BLaER1 (cell line): ENCODE measurements at regions not wholly inside any gene's neighbourhood (a gene's known extent, or its start where the extent isn't known, plus 50 kb on each side); places are given as distances from the start of the nearest gene placed in this dataset.
"Not testable (repeated sequence)": the region's sequence is repeated elsewhere in the genome, so short reads cannot be mapped to it uniquely, and the experiment has no call there.

Experiments used
- H3K27ac ChIP-seq: shearing (Covaris generic); formaldehyde crosslinking; 2 replicates; pipeline ENCODE4 v1.8.1; 2022
- H3K27me3 ChIP-seq: shearing (Covaris generic); formaldehyde crosslinking; 2 replicates; pipeline ENCODE4 v1.8.1; 2022
- H3K36me3 ChIP-seq: shearing (Covaris generic); formaldehyde crosslinking; 2 replicates; pipeline ENCODE4 v1.8.1; 2022
- H3K4me1 ChIP-seq: shearing (Covaris generic); formaldehyde crosslinking; 2 replicates; pipeline ENCODE4 v1.8.1; 2022
- H3K4me2 ChIP-seq: shearing (Covaris generic); formaldehyde crosslinking; 2 replicates; pipeline ENCODE4 v1.8.1; 2022
- H3K4me3 ChIP-seq: shearing (Covaris generic); formaldehyde crosslinking; 2 replicates; pipeline ENCODE4 v1.8.1; 2022
- H3K9ac ChIP-seq: shearing (Covaris generic); formaldehyde crosslinking; 2 replicates; pipeline ENCODE4 v1.8.1; 2022
- H3K9me3 ChIP-seq: shearing (Covaris generic); formaldehyde crosslinking; 2 replicates; pipeline ENCODE4 v1.8.1; 2022
- H4K20me1 ChIP-seq: shearing (Covaris generic); formaldehyde crosslinking; 2 replicates; pipeline ENCODE4 v1.8.1; 2022
- Cebpa-rat ChIP-seq: shearing (Covaris generic); IDR thresholded peaks from 2 replicates; pipeline ENCODE4 v1.8.1; 2022

- no peak for TF ChIP-seq Cebpa-rat
- H3K27ac ChIP-seq: no peak overlapping the region
- no peak overlapping the region for H3K4me2 ChIP-seq
- no peak overlapping the region for H3K4me3 ChIP-seq
- H3K36me3 ChIP-seq: no peaks in the 10 kb centered on the region
- no peaks in the 10 kb centered on the region for H3K4me1 ChIP-seq
- no peaks in the 10 kb centered on the region for H3K27me3 ChIP-seq
- H3K9ac ChIP-seq: no peak overlapping the region
- H3K9me3 ChIP-seq: peaks cover 19% of the 10 kb centered on the region
- H4K20me1 ChIP-seq: no peaks in the 10 kb centered on the region
These were observed 478.4 kb upstream of the SALL3 start for GRCh38 chr18:78501251-78501650.

- Histone ChIP-seq H3K9ac (no peak overlapping the region), H3K4me1 (no peaks in the 10 kb centered on the region), H3K27me3 (no peaks in the 10 kb centered on the region), H3K36me3 (no peaks in the 10 kb centered on the region), H3K9me3 (peaks cover 19% of the 10 kb centered on the region), H3K4me2 (no peak overlapping the region), H3K4me3 (no peak overlapping the region), H4K20me1 (no peaks in the 10 kb centered on the region), H3K27ac (no peak overlapping the region)
- no peak for TF ChIP-seq Cebpa-rat
These were observed 476.5 kb upstream of the SALL3 start for GRCh38 chr18:78503129-78503528.

- no peaks in the 10 kb centered on the region for H4K20me1 ChIP-seq
- no peak overlapping the region for H3K4me3 ChIP-seq
- no peak overlapping the region for H3K4me2 ChIP-seq
- H3K36me3 ChIP-seq: no peaks in the 10 kb centered on the region
- no peak overlapping the region for H3K9ac ChIP-seq
- H3K27ac ChIP-seq: no peak overlapping the region
- no peaks in the 10 kb centered on the region for H3K27me3 ChIP-seq
- no peaks in the 10 kb centered on the region for H3K4me1 ChIP-seq
- TF ChIP-seq Cebpa-rat: no peak
- H3K9me3 ChIP-seq: peaks cover 19% of the 10 kb centered on the region
These were observed 473.7 kb upstream of the SALL3 start for GRCh38 chr18:78505851-78506461.

GRCh38 chr18:78507217-78507616, 472.4 kb upstream of the SALL3 start:
- Histone ChIP-seq H3K9ac (no peak overlapping the region), H3K4me2 (no peak overlapping the region), H3K36me3 (no peaks in the 10 kb centered on the region), H3K4me3 (no peak overlapping the region), H4K20me1 (no peaks in the 10 kb centered on the region), H3K27ac (no peak overlapping the region), H3K4me1 (no peaks in the 10 kb centered on the region), H3K9me3 (peaks cover 13% of the 10 kb centered on the region), H3K27me3 (no peaks in the 10 kb centered on the region)
- no peak for TF ChIP-seq Cebpa-rat

- not testable (repeated sequence) for H3K9me3 ChIP-seq, H3K4me2 ChIP-seq, H3K4me3 ChIP-seq, H3K4me1 ChIP-seq, H4K20me1 ChIP-seq, H3K9ac ChIP-seq, H3K36me3 ChIP-seq, H3K27ac ChIP-seq, H3K27me3 ChIP-seq
These were observed 471.3 kb upstream of the SALL3 start for GRCh38 chr18:78508228-78508824.

GRCh38 chr18:78510091-78510490, 469.5 kb upstream of the SALL3 start:
- no peaks in the 10 kb centered on the region for H4K20me1 ChIP-seq
- H3K36me3 ChIP-seq: no peaks in the 10 kb centered on the region
- no peaks in the 10 kb centered on the region for H3K27me3 ChIP-seq
- no peak for TF ChIP-seq Cebpa-rat
- no peak overlapping the region for H3K4me2 ChIP-seq
- H3K4me1 ChIP-seq: no peaks in the 10 kb centered on the region
- no peaks in the 10 kb centered on the region for H3K9me3 ChIP-seq
- H3K4me3 ChIP-seq: no peak overlapping the region
- no peak overlapping the region for H3K9ac ChIP-seq
- no peak overlapping the region for H3K27ac ChIP-seq

- no peak for TF ChIP-seq Cebpa-rat
- no peaks in the 10 kb centered on the region for H3K27me3 ChIP-seq
- no peaks in the 10 kb centered on the region for H3K9me3 ChIP-seq
These were observed 469.0 kb upstream of the SALL3 start for GRCh38 chr18:78510636-78511035.

GRCh38 chr18:78511666-78512601, 467.7 kb upstream of the SALL3 start:
- Histone ChIP-seq H3K36me3 (no peaks in the 10 kb centered on the region), H3K4me1 (no peaks in the 10 kb centered on the region), H3K27ac (no peak overlapping the region), H3K4me2 (no peak overlapping the region), H3K9me3 (no peaks in the 10 kb centered on the region), H3K9ac (no peak overlapping the region), H3K27me3 (no peaks in the 10 kb centered on the region), H4K20me1 (no peaks in the 10 kb centered on the region), H3K4me3 (no peak overlapping the region)
- TF ChIP-seq Cebpa-rat: no peak

More at GRCh38 chr18:78510636-78511035, 469.0 kb upstream of the SALL3 start:
- H3K4me2 ChIP-seq: no peak overlapping the region
- H3K27ac ChIP-seq: no peak overlapping the region
- H3K9ac ChIP-seq: no peak overlapping the region
- H3K36me3 ChIP-seq: no peaks in the 10 kb centered on the region
- H4K20me1 ChIP-seq: no peaks in the 10 kb centered on the region
- no peak overlapping the region for H3K4me3 ChIP-seq
- no peaks in the 10 kb centered on the region for H3K4me1 ChIP-seq

- H3K36me3 ChIP-seq: no peaks in the 10 kb centered on the region
- H3K9ac ChIP-seq: no peak overlapping the region
- H3K4me3 ChIP-seq: no peak overlapping the region
- no peak for TF ChIP-seq Cebpa-rat
- H3K9me3 ChIP-seq: no peaks in the 10 kb centered on the region
- H4K20me1 ChIP-seq: no peaks in the 10 kb centered on the region
- no peaks in the 10 kb centered on the region for H3K4me1 ChIP-seq
- H3K27ac ChIP-seq: no peak overlapping the region
- H3K27me3 ChIP-seq: no peaks in the 10 kb centered on the region
- no peak overlapping the region for H3K4me2 ChIP-seq
These were observed 464.5 kb upstream of the SALL3 start for GRCh38 chr18:78514910-78515670.
